Sciatic nerve (tissue), 2 donors: ENCODE measurements at regions not wholly inside any gene's neighbourhood (a gene's known extent, or its start where the extent isn't known, plus 50 kb on each side); places are given as distances from the start of the nearest gene placed in this dataset.
"Not testable (repeated sequence)": the region's sequence is repeated elsewhere in the genome, so short reads cannot be mapped to it uniquely, and the experiment has no call there.

ENCODE experiments used
- ATAC-seq: fragments of 200-7000 bp; cut with Tn5 transposase; one replicate; pipeline ENCODE4 v1.9.1; 2020; ENCODE audit warnings: mild to moderate bottlenecking, moderate library complexity
- DNase-seq: peaks from one replicate; pipeline ENCODE4 v3.0.0-alpha.2; 2020; ENCODE audit warnings: low spot score
- intact Hi-C: fragments of 100-400 bp; cut with DNase I; formaldehyde crosslinking; loops from one replicate; pipeline ENCODE4 v1.14.2; 2022
- donor health status: DM: no; HTN: no; CAD: no.
- donor health status: DM: no; HTN: no; CAD: no.

GRCh38 chr6:14396826-14397517, 279.4 kb downstream of the CD83 start:
- ATAC-seq = no peak
- intact Hi-C loops = no loop called here
- DNase-seq = no peak

- ATAC-seq = no peak
- intact Hi-C loops = no loop called here
- DNase-seq = no peak
Observed at GRCh38 chr6:14397518-14397901, 279.9 kb downstream of the CD83 start.

- ATAC-seq (no peak), DNase-seq (no peak)
- intact Hi-C loops = no loop called here
Observed at GRCh38 chr6:14398953-14399352, 281.4 kb downstream of the CD83 start.

GRCh38 chr6:14399635-14400034, 282.1 kb downstream of the CD83 start:
- no peak for ATAC-seq
- no peak for DNase-seq
- intact Hi-C loops = no loop called here

GRCh38 chr6:14401246-14401645, 283.7 kb downstream of the CD83 start:
- intact Hi-C loops = no loop called here
- DNase-seq (no peak), ATAC-seq (no peak)

GRCh38 chr6:14406614-14407331, 289.2 kb downstream of the CD83 start:
- ATAC-seq (no peak), DNase-seq (no peak)
- intact Hi-C loops = no loop called here

- intact Hi-C loops = no loop called here
- DNase-seq (no peak), ATAC-seq (no peak)
Observed at GRCh38 chr6:14408446-14408845, 290.9 kb downstream of the CD83 start.

- intact Hi-C loops = no loop called here
- ATAC-seq = no peak
Observed at GRCh38 chr6:14412026-14412425, 294.5 kb downstream of the CD83 start.

GRCh38 chr6:14415452-14415851, 297.9 kb downstream of the CD83 start:
- DNase-seq (no peak), ATAC-seq (no peak)
- intact Hi-C loops = no loop called here

More at GRCh38 chr6:14412026-14412425, 294.5 kb downstream of the CD83 start:
- no peak for DNase-seq

- intact Hi-C loops = no loop called here
- DNase-seq (no peak), ATAC-seq (no peak)
Observed at GRCh38 chr6:14417377-14417776, 299.8 kb downstream of the CD83 start.

- ATAC-seq, intact Hi-C loops, DNase-seq: not testable (repeated sequence)
Observed at GRCh38 chr6:14419224-14419623, 301.7 kb downstream of the CD83 start.

- ATAC-seq = no peak
- DNase-seq = no peak
- intact Hi-C loops = no loop called here
Observed at GRCh38 chr6:14422061-14422460, 304.5 kb downstream of the CD83 start.

- no peak for DNase-seq
- intact Hi-C loops = no loop called here
- ATAC-seq = no peak
Observed at GRCh38 chr6:14422917-14423316, 305.3 kb downstream of the CD83 start.

GRCh38 chr6:14423330-14423729, 305.8 kb downstream of the CD83 start:
- DNase-seq (no peak), ATAC-seq (peak; percentile 77)
- intact Hi-C loops = no loop called here

GRCh38 chr6:14423955-14424354, 306.4 kb downstream of the CD83 start:
- DNase-seq = no peak
- no peak for ATAC-seq
- intact Hi-C loops = no loop called here

GRCh38 chr6:14425805-14426204, 308.2 kb downstream of the CD83 start:
- no peak for DNase-seq
- no peak for ATAC-seq
- intact Hi-C loops = no loop called here

- no peak for DNase-seq
- intact Hi-C loops = no loop called here
- ATAC-seq = no peak
Observed at GRCh38 chr6:14426281-14426680, 308.7 kb downstream of the CD83 start.

- intact Hi-C loops = no loop called here
- no peak for DNase-seq
- ATAC-seq = no peak
Observed at GRCh38 chr6:14428269-14428668, 310.7 kb downstream of the CD83 start.

GRCh38 chr6:14429396-14429795, 311.8 kb downstream of the CD83 start:
- DNase-seq = no peak
- no peak for ATAC-seq
- intact Hi-C loops = no loop called here

- ATAC-seq (no peak), DNase-seq (no peak)
- intact Hi-C loops = no loop called here
Observed at GRCh38 chr6:14430218-14430617, 312.6 kb downstream of the CD83 start.
